ENCODE measurements at regions not wholly inside any gene's neighbourhood (a gene's known extent, or its start where the extent isn't known, plus 50 kb on each side); places are given as distances from the start of the nearest gene placed in this dataset.

DNA sequence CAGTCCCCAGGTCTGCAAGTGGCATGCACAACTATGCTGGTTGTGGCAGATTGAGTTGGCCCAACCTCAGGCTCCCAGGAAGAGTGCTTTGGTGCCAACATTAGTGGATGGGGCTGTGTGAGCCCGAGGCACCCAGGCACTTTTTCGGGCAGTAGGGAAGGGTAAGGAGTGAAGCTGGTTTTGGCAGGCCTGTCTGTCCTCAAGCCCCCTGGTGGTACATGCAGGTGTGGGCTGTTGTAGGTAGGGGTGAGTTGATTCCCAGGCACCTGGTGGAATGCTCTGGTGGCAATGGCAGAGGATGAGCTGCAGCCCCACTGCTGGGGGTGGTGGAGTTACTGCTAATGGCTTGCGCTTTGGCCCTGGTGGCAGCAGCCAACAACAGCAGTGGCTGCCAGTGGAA is 723.7 kb upstream of the SLITRK1 start:
- TF ChIP-seq POLR2AphosphoS5 (IDR thresholded peaks at IDR 0.05): no peak
- TF ChIP-seq, protein P1, sequence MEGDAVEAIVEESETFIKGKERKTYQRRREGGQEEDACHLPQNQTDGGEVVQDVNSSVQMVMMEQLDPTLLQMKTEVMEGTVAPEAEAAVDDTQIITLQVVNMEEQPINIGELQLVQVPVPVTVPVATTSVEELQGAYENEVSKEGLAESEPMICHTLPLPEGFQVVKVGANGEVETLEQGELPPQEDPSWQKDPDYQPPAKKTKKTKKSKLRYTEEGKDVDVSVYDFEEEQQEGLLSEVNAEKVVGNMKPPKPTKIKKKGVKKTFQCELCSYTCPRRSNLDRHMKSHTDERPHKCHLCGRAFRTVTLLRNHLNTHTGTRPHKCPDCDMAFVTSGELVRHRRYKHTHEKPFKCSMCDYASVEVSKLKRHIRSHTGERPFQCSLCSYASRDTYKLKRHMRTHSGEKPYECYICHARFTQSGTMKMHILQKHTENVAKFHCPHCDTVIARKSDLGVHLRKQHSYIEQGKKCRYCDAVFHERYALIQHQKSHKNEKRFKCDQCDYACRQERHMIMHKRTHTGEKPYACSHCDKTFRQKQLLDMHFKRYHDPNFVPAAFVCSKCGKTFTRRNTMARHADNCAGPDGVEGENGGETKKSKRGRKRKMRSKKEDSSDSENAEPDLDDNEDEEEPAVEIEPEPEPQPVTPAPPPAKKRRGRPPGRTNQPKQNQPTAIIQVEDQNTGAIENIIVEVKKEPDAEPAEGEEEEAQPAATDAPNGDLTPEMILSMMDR (IDR thresholded peaks at IDR 0.05 in 8 of 11, conservative IDR thresholded peaks at IDR 0.05 in 3 of 11): no peak
